NCI-H748 (cell line): ENCODE measurements at regions not wholly inside any gene's neighbourhood (a gene's known extent, or its start where the extent isn't known, plus 50 kb on each side); places are given as distances from the start of the nearest gene placed in this dataset.
"Not testable (repeated sequence)": the region's sequence is repeated elsewhere in the genome, so short reads cannot be mapped to it uniquely, and the experiment has no call there.

Experiments
- DNase-seq: peaks from one replicate; lab custom pipeline; 2025; ENCODE audit not compliant: unreplicated experiment; lab: John Stamatoyannopoulos, UW

GRCh38 chr11:33532257-33532656 lies 168.4 kb downstream of the C11orf91 start:
- no peak for DNase-seq

- no peak for DNase-seq
These were observed 168.9 kb downstream of the C11orf91 start for GRCh38 chr11:33531743-33532181.

GRCh38 chr11:33530815-33531214 lies 169.8 kb downstream of the C11orf91 start:
- no peak for DNase-seq

GRCh38 chr11:33529461-33529860 lies 171.2 kb downstream of the C11orf91 start:
- no peak for DNase-seq

GRCh38 chr11:33527738-33528137 lies 172.9 kb downstream of the C11orf91 start:
- DNase-seq: not testable (repeated sequence)

- no peak for DNase-seq
These were observed 174.8 kb downstream of the C11orf91 start for GRCh38 chr11:33525789-33526188.

GRCh38 chr11:33521384-33521783 lies 179.2 kb downstream of the C11orf91 start:
- no peak for DNase-seq

- DNase-seq: no peak
These were observed 180.5 kb downstream of the C11orf91 start for GRCh38 chr11:33520112-33520511.

GRCh38 chr11:33515347-33515746 lies 185.3 kb downstream of the C11orf91 start:
- DNase-seq: no peak

GRCh38 chr11:33514079-33514925 lies 186.3 kb downstream of the C11orf91 start:
- no peak for DNase-seq

GRCh38 chr11:33509632-33510031 lies 191.0 kb downstream of the C11orf91 start:
- no peak for DNase-seq

- DNase-seq: peak; percentile 16
These were observed 192.7 kb downstream of the C11orf91 start for GRCh38 chr11:33507967-33508366.

GRCh38 chr11:33507356-33507755 lies 193.3 kb downstream of the C11orf91 start:
- no peak for DNase-seq

GRCh38 chr11:33505093-33505492 lies 195.5 kb downstream of the C11orf91 start:
- no peak for DNase-seq

GRCh38 chr11:33500861-33501479 lies 199.7 kb downstream of the C11orf91 start:
- DNase-seq: no peak

- DNase-seq: no peak
These were observed 200.3 kb downstream of the C11orf91 start for GRCh38 chr11:33500332-33500731.

- DNase-seq: no peak
These were observed 208.0 kb downstream of the C11orf91 start for GRCh38 chr11:33492596-33492995.

GRCh38 chr11:33490842-33491370 lies 209.7 kb downstream of the C11orf91 start:
- no peak for DNase-seq

GRCh38 chr11:33488971-33489370 lies 211.7 kb downstream of the C11orf91 start:
- DNase-seq: no peak

- DNase-seq: no peak
These were observed 220.0 kb downstream of the C11orf91 start for GRCh38 chr11:33480626-33481025.

GRCh38 chr11:33479231-33479630 lies 221.4 kb downstream of the C11orf91 start:
- DNase-seq: no peak

- DNase-seq: peak; percentile 83
These were observed 221.0 kb downstream of the HIPK3 start for GRCh38 chr11:33478111-33478573.
